ENCODE measurements at regions not wholly inside any gene's neighbourhood (a gene's known extent, or its start where the extent isn't known, plus 50 kb on each side); places are given as distances from the start of the nearest gene placed in this dataset.

DNA sequence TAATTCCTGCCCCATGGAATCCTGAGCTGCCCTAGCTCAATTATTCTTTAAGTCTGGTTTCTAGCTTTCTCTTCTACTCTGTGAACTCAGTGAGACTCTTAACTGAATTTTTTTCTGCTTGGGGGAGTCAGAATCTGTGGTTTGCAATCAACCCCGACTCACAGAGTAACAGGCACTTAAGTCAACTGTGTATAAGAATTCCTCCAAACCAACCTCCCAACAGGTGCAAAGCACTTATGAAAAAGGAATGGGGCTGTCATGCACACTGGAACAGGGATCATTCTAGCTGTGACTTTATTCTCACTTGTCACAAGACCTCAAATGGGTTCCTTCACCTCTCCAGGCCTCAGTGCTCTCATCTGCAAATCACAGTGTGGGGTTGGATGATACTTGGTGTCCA is 60.3 kb upstream of the SYT6 start:
- H3K4me1 ChIP-seq (ENCODE audit: control insufficient read depth, insufficient read depth, low read length) = 0 out of 2 replicates have a peak, but pooled peaks cover 5% of the 10 kb centered on the region
- H3K4me3 ChIP-seq (ENCODE audit: low read depth, low read length) = no peak overlapping the region
- no peak overlapping the region for H3K9ac ChIP-seq (ENCODE audit: low read depth, low read length)
- H3K36me3 ChIP-seq (ENCODE audit: control insufficient read depth, insufficient read depth, low read length) = no peaks in the 10 kb centered on the region
- H3K9me3 ChIP-seq (ENCODE audit: control insufficient read depth, insufficient read depth, low read length) = no peaks in the 10 kb centered on the region
- H3K27me3 ChIP-seq (ENCODE audit: control insufficient read depth, insufficient read depth, low read length) = peaks cover 38% of the 10 kb centered on the region; the same call in 1 of the 2 replicates
- H3K27ac ChIP-seq (ENCODE audit: low read depth, low read length) = no peak overlapping the region

DNA sequence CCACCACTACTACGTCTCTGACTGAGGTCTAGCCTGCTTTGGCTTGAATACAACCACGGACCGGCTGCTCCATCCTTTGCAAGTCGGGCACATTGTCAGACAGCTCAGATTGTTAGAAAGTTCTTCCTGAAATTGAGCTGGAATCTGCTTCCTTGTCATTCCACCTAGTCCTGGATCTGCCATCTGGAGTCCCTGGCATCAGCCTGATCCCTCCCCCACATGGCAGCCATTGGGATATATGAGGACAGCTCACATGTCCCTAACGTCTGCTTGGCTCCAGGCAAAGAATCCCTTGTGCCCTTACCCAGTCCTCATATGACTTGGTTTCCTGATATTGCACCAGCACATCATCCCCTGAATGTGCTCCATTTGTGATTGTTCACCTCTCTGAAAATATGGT is 56.3 kb upstream of the SYT6 start:
- Histone ChIP-seq H3K4me3 (ENCODE audit: low read depth, low read length) (no peak overlapping the region), H3K27ac (ENCODE audit: low read depth, low read length) (no peak overlapping the region), H3K9me3 (ENCODE audit: control insufficient read depth, insufficient read depth, low read length) (no peaks in the 10 kb centered on the region), H3K36me3 (ENCODE audit: control insufficient read depth, insufficient read depth, low read length) (no peaks in the 10 kb centered on the region), H3K27me3 (ENCODE audit: control insufficient read depth, insufficient read depth, low read length) (peaks cover 62% of the 10 kb centered on the region), H3K4me1 (ENCODE audit: control insufficient read depth, insufficient read depth, low read length) (0 out of 2 replicates have a peak, but pooled peaks cover 2% of the 10 kb centered on the region), H3K9ac (ENCODE audit: low read depth, low read length) (no peak overlapping the region)

DNA sequence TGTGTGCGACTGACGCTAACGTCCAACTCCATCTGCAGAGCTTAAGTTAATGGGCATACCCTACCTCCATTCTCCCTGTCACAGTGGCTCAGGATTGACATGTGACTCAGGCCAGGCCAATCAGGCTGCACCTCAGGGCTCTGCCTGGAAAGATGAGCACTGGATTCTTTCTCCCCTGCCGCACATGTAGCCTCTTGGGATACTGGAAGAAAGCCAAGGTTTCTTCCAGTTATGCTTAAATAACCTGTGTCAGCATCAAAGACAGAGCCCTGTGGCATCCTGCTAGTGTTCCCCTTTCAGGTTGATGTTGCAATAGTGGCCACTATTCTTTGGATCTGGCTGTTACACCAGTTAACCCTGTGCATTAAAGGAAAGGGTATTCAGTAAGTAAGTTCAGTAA is 55.0 kb upstream of the SYT6 start:
- no peaks in the 10 kb centered on the region for H3K4me1 ChIP-seq (ENCODE audit: control insufficient read depth, insufficient read depth, low read length)
- H3K36me3 ChIP-seq (ENCODE audit: control insufficient read depth, insufficient read depth, low read length) = no peaks in the 10 kb centered on the region
- H3K27ac ChIP-seq (ENCODE audit: low read depth, low read length) = no peak overlapping the region
- H3K9ac ChIP-seq (ENCODE audit: low read depth, low read length) = no peak overlapping the region
- peaks cover 62% of the 10 kb centered on the region for H3K27me3 ChIP-seq (ENCODE audit: control insufficient read depth, insufficient read depth, low read length)
- no peak overlapping the region for H3K4me3 ChIP-seq (ENCODE audit: low read depth, low read length)
- no peaks in the 10 kb centered on the region for H3K9me3 ChIP-seq (ENCODE audit: control insufficient read depth, insufficient read depth, low read length)

DNA sequence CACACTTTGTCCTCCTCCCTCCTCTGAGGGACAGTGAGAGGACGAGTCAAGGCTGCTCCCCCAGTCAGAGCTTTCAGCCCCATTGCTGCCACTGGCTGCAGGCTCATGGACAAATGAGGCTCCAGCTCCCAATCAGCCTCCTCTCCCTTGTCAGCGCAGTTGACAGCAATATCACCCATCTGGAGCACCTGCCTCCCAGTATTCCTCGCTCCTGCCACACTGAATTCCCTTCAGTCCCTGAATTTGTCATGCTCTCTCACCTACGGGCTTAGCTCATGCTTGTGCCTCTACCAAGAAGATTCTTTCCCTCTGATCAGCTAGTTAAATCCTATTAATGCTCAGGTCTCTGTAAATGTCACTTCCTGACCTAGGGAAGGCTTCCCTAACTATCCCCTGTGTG is 54.4 kb upstream of the SYT6 start:
- H3K27me3 ChIP-seq (ENCODE audit: control insufficient read depth, insufficient read depth, low read length) = peaks cover 58% of the 10 kb centered on the region
- H3K9ac ChIP-seq (ENCODE audit: low read depth, low read length) = no peak overlapping the region
- H3K4me3 ChIP-seq (ENCODE audit: low read depth, low read length) = no peak overlapping the region
- no peaks in the 10 kb centered on the region for H3K4me1 ChIP-seq (ENCODE audit: control insufficient read depth, insufficient read depth, low read length)
- H3K9me3 ChIP-seq (ENCODE audit: control insufficient read depth, insufficient read depth, low read length) = no peaks in the 10 kb centered on the region
- no peaks in the 10 kb centered on the region for H3K36me3 ChIP-seq (ENCODE audit: control insufficient read depth, insufficient read depth, low read length)
- H3K27ac ChIP-seq (ENCODE audit: low read depth, low read length) = no peak overlapping the region

DNA sequence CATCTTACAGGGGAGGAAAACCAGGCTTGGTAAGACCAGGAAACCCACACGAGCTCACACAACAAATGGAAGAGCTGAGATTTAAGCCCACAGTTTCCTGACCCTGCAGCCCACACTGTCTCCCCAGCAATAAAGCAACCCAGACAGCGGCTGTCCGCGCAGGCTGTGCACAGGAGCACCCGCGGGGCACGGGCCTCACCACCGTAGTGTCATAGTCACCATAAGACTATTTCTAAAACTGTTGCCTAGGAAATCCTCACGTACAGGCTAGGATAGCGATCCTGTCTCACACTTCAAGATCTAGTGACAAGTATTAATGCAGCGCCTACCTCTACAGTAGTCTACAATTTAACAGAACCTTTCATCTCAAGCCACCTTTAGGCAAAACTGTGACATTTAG is 54.0 kb upstream of the SYT6 start:
- Histone ChIP-seq H3K36me3 (ENCODE audit: control insufficient read depth, insufficient read depth, low read length) (no peaks in the 10 kb centered on the region), H3K4me1 (ENCODE audit: control insufficient read depth, insufficient read depth, low read length) (no peaks in the 10 kb centered on the region), H3K27ac (ENCODE audit: low read depth, low read length) (no peak overlapping the region), H3K9ac (ENCODE audit: low read depth, low read length) (no peak overlapping the region), H3K27me3 (ENCODE audit: control insufficient read depth, insufficient read depth, low read length) (peaks cover 53% of the 10 kb centered on the region), H3K4me3 (ENCODE audit: low read depth, low read length) (no peak overlapping the region), H3K9me3 (ENCODE audit: control insufficient read depth, insufficient read depth, low read length) (no peaks in the 10 kb centered on the region)

DNA sequence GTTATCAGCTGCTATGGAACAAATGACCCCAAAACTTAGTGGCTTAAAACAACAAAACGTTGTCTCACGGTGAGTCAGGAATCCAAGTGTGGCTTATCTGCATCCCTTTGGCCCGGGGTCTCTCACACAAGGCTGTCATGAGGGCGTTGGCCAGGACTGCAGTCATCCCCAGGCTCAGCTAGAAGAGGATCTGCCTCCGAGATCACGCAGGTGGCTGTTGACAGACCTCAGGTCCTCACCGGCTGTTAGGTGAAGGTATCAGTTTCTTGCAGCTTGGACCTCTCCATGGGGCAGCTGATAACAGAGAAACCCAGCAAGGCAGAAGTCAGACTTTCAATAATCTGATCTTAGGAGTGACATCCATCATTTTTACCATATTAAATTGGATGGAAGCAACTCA is 52.7 kb upstream of the SYT6 start:
- H3K27me3 ChIP-seq (ENCODE audit: control insufficient read depth, insufficient read depth, low read length) = peaks cover 46% of the 10 kb centered on the region
- no peak overlapping the region for H3K9ac ChIP-seq (ENCODE audit: low read depth, low read length)
- H3K36me3 ChIP-seq (ENCODE audit: control insufficient read depth, insufficient read depth, low read length) = no peaks in the 10 kb centered on the region

DNA sequence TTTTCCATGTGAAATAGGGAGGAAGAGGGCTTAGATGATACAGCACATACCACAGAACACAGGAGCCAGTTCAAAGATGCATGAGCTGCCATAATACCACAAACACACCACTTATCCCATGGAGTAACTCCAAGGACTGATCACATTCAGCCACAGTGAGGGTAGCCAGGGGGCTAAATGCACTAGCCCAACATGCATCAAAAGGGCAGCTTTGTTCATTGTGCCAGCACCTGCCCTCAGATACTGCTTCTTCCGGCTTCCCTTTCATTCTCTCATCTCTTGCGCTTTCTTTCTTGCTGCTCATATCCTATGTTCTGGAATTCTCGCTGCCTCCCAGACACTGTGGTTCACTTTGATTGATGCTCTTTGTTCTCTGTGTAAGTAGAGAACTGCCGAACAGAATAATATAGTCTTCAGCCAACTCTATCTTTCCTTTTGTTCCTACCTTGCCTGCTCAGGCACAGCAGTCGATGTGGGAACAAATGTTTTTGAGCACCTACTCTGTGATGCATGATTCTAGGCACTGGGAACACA is 50.0 kb upstream of the SYT6 start:
- Histone ChIP-seq H3K4me1 (ENCODE audit: control insufficient read depth, insufficient read depth, low read length) (no peaks in the 10 kb centered on the region), H3K36me3 (ENCODE audit: control insufficient read depth, insufficient read depth, low read length) (no peaks in the 10 kb centered on the region), H3K27ac (ENCODE audit: low read depth, low read length) (no peak overlapping the region), H3K9me3 (ENCODE audit: control insufficient read depth, insufficient read depth, low read length) (no peaks in the 10 kb centered on the region), H3K9ac (ENCODE audit: low read depth, low read length) (no peak overlapping the region), H3K27me3 (ENCODE audit: control insufficient read depth, insufficient read depth, low read length) (peaks cover 28% of the 10 kb centered on the region), H3K4me3 (ENCODE audit: low read depth, low read length) (no peak overlapping the region)

More for the DNA sequence above, 52.7 kb upstream of the SYT6 start:
- H3K27ac ChIP-seq (ENCODE audit: low read depth, low read length) = no peak overlapping the region
- H3K4me3 ChIP-seq (ENCODE audit: low read depth, low read length) = no peak overlapping the region
- no peaks in the 10 kb centered on the region for H3K4me1 ChIP-seq (ENCODE audit: control insufficient read depth, insufficient read depth, low read length)
- H3K9me3 ChIP-seq (ENCODE audit: control insufficient read depth, insufficient read depth, low read length) = no peaks in the 10 kb centered on the region

Data from HUES48 (cell line).